A549 (cell line): ENCODE measurements at regions not wholly inside any gene's neighbourhood (a gene's known extent, or its start where the extent isn't known, plus 50 kb on each side); places are given as distances from the start of the nearest gene placed in this dataset.

Experiments used
- BCL3 ChIP-seq: fragments of >200 bp; sonication (Bioruptor Twin); formaldehyde crosslinking; IDR thresholded peaks from 3 replicates; pipeline ENCODE4 v1.6.1; 2016
- CTCF ChIP-seq: fragments of >200 bp; sonication (Bioruptor Twin); formaldehyde crosslinking; IDR thresholded peaks from 3 replicates; pipeline ENCODE4 v1.5.1; 2016
- EP300 ChIP-seq, 2 experiments: fragments of >200 bp; sonication (Bioruptor Twin); formaldehyde crosslinking; IDR thresholded peaks; 2 replicates in 1 of 2; 3 replicates in 1 of 2; pipeline ENCODE4 v1.6.1; 2016 to 2017

- TF ChIP-seq CTCF (no peak), BCL3 (0 out of 3 replicates have a peak, but pooled peaks have one; percentile 25), EP300 (IDR thresholded peaks at IDR 0.05) (peak in 1 of 2 experiments; percentile 44; a peak in 1 of 5 replicates)
Observed at GRCh38 chr13:74825152-74825937, 656.6 kb downstream of the TBC1D4 start.
